AG04449 (cell line): ENCODE measurements at regions not wholly inside any gene's neighbourhood (a gene's known extent, or its start where the extent isn't known, plus 50 kb on each side); places are given as distances from the start of the nearest gene placed in this dataset.
"Not testable (repeated sequence)": the region's sequence is repeated elsewhere in the genome, so short reads cannot be mapped to it uniquely, and the experiment has no call there.

Experiments used
- CTCF ChIA-PET: fragments of 350-600 bp; formaldehyde crosslinking; extraction: SDS; loops from one replicate; lab custom pipeline; 2021; ENCODE audit warnings: antibody characterized with exemption; lab: Yijun Ruan, JAX
- POLR2A ChIA-PET: fragments of 400-600, 350-600 bp; formaldehyde crosslinking; extraction: SDS; loops from one replicate; lab custom pipeline; 2020; ENCODE audit warnings: antibody characterized with exemption, inconsistent platforms; lab: Yijun Ruan, JAX
- DNase-seq: peaks from one replicate; pipeline ENCODE4 v3.0.0-alpha.2; 2010; ENCODE audit warnings: low read depth, low spot score
- H3K4me3 ChIP-seq: 2 replicates; pipeline ENCODE4 v1.5.1; 2011; ENCODE audit warnings: low read depth, mild to moderate bottlenecking, control low read depth, low read length
- TF ChIP-seq, protein P1 (sequence below): IDR thresholded peaks from one replicate; pipeline ENCODE4 v1.5.1; 2011; ENCODE audit warnings: mild to moderate bottlenecking, moderate library complexity, low read length, control low read depth, inconsistent platforms; ENCODE audit not compliant: insufficient read depth; ENCODE audit errors: missing control alignments

- POLR2A ChIA-PET, result no interaction called here
- CTCF ChIA-PET, result no interaction called here
These were observed 159.9 kb upstream of the MED14 start for GRCh38 chrX:40895246-40895645.

GRCh38 chrX:40897718-40898270 lies 162.5 kb upstream of the MED14 start:
- TF ChIP-seq, protein P1, sequence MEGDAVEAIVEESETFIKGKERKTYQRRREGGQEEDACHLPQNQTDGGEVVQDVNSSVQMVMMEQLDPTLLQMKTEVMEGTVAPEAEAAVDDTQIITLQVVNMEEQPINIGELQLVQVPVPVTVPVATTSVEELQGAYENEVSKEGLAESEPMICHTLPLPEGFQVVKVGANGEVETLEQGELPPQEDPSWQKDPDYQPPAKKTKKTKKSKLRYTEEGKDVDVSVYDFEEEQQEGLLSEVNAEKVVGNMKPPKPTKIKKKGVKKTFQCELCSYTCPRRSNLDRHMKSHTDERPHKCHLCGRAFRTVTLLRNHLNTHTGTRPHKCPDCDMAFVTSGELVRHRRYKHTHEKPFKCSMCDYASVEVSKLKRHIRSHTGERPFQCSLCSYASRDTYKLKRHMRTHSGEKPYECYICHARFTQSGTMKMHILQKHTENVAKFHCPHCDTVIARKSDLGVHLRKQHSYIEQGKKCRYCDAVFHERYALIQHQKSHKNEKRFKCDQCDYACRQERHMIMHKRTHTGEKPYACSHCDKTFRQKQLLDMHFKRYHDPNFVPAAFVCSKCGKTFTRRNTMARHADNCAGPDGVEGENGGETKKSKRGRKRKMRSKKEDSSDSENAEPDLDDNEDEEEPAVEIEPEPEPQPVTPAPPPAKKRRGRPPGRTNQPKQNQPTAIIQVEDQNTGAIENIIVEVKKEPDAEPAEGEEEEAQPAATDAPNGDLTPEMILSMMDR, result no peak
- DNase-seq, result no peak
- POLR2A ChIA-PET, result no interaction called here
- CTCF ChIA-PET, result no interaction called here
- no peak overlapping the region for H3K4me3 ChIP-seq

More at GRCh38 chrX:40895246-40895645, 159.9 kb upstream of the MED14 start:
- H3K4me3 ChIP-seq, result no peak overlapping the region
- TF ChIP-seq, protein P1, result no peak
- no peak for DNase-seq

- DNase-seq, POLR2A ChIA-PET, CTCF ChIA-PET, H3K4me3 ChIP-seq: not testable (repeated sequence)
These were observed 169.4 kb upstream of the MED14 start for GRCh38 chrX:40904739-40905138.

DNA sequence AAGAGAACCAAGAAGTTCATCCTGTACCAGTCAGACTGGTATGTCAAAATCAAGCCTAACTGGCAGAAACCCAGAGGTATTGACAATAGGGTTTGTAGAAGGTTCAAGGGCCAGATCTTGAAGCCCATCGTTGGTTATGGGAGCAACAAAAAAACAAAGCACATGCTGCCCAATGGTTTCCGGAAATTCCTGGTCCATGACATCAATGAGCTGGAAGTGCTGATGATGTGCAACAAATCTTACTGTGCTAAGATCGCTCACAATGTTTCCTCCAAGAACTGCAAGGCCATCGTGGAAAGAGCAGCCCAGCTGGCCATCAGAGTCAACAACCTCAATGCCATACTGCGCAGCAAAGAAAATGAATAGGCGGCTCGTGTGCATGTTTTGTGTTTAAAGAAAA lies 172.7 kb upstream of the MED14 start:
- CTCF ChIA-PET, result no interaction called here
- DNase-seq, result no peak
- TF ChIP-seq, protein P1, result no peak
- H3K4me3 ChIP-seq, result no peak overlapping the region
- POLR2A ChIA-PET, result interaction anchor here (0.6 kb wide), 1 partner anchor 207 kb away, joined by 3 read pairs; no protein-coding TSS in a partner anchor

GRCh38 chrX:40908857-40909475 lies 173.6 kb upstream of the MED14 start:
- ChIA-PET CTCF (no interaction called here), POLR2A (no interaction called here)
- TF ChIP-seq, protein P1, result no peak
- no peak for DNase-seq
- no peak overlapping the region for H3K4me3 ChIP-seq

DNA sequence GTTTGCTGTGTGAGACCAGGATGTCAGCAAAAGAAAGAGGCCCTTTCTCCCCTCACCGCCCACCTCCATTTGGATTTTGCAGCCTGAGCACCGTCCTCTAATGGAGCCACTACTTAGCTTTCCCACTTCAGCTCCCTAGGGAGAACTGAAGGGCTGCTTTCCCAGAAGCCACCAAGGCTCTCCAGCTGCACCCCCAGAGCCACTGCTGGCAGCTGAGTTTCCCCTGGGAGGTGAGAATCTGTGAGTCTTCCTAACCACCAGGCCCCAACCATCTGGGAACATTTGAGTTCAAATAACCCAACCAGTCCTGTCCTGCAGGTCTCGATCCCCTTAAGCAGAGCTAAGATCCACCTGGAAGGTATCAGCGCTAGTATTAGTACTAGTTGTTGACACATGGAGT lies 173.1 kb upstream of the USP9X start:
- ChIA-PET CTCF (interaction anchor here (1.3 to 1.5 kb wide), 3 partner anchors 10 to 118 kb away, joined by 3 to 4 read pairs (median 3); no protein-coding TSS in a partner anchor), POLR2A (no interaction called here)
- DNase-seq, result no peak
- TF ChIP-seq, protein P1, result no peak
- no peak overlapping the region for H3K4me3 ChIP-seq

GRCh38 chrX:40912576-40912975 lies 172.7 kb upstream of the USP9X start:
- TF ChIP-seq, protein P1, result no peak

More at GRCh38 chrX:40912576-40912975, 172.7 kb upstream of the USP9X start:
- H3K4me3 ChIP-seq, result no peak overlapping the region
- ChIA-PET POLR2A (no interaction called here), CTCF (interaction anchor here (1.3 to 1.5 kb wide), 3 partner anchors 10 to 119 kb away, joined by 3 to 4 read pairs (median 3); no protein-coding TSS in a partner anchor)
- no peak for DNase-seq
